Stomach (tissue), 8 donors: ENCODE measurements at regions not wholly inside any gene's neighbourhood (a gene's known extent, or its start where the extent isn't known, plus 50 kb on each side); places are given as distances from the start of the nearest gene placed in this dataset.
A peak's percentile ranks its signal among the peaks of the same experiment; 100 is the strongest.
"Not testable (repeated sequence)": the region's sequence is repeated elsewhere in the genome, so short reads cannot be mapped to it uniquely, and the experiment has no call there.

Experiments
- DNase-seq, 2 donors: peaks; one replicate each; pipeline versions ENCODE4 v3.0.0 to v3.0.0-alpha.2; 2013 to 2019
- H3K27ac ChIP-seq, 5 donors: fragments of 200-600 bp in 4 of 5; sonication (generic) in 4 of 5; one replicate each; pipeline ENCODE4 v1.5.1; 2013 to 2019; ENCODE audit warnings: mild to moderate bottlenecking in 1 of 5, moderate library complexity in 1 of 5
- H3K27me3 ChIP-seq, 3 donors: fragments of 200-600 bp; sonication (generic); one replicate each; pipeline ENCODE4 v1.5.1; 2017 to 2019; ENCODE audit warnings: mixed run types in 1 of 3
- H3K36me3 ChIP-seq, 4 donors: fragments of 200-600 bp; sonication (generic); 1 replicate in 3 of 4; 2 replicates in 1 of 4; pipeline ENCODE4 v1.5.1; 2016 to 2019
- H3K4me1 ChIP-seq, 4 donors: fragments of 200-600 bp; sonication (generic); one replicate each; pipeline ENCODE4 v1.5.1; 2016 to 2019
- H3K4me3 ChIP-seq, 4 donors: fragments of 200-600 bp; sonication (generic) in 3 of 4; one replicate each; pipeline ENCODE4 v1.5.1; 2016 to 2019; ENCODE audit warnings: mild to moderate bottlenecking in 1 of 4
- H3K9me3 ChIP-seq, 4 donors: fragments of 200-600 bp; sonication (generic); one replicate each; pipeline ENCODE4 v1.5.1; 2016 to 2019
- EP300 ChIP-seq: sonication (generic); formaldehyde crosslinking; IDR thresholded peaks from one replicate; pipeline ENCODE4 v1.6.1; 2017; ENCODE audit warnings: antibody characterized with exemption
- POLR2A ChIP-seq, 4 donors: fragments of 450-650 bp; IDR thresholded peaks; one replicate each; pipeline ENCODE4 v1.6.1; 2016; ENCODE audit warnings: antibody characterized with exemption in 4 of 4, control low read depth in 2 of 4, mild to moderate bottlenecking in 1 of 4, moderate library complexity in 1 of 4
- POLR2AphosphoS5 ChIP-seq, 3 donors: sonication (generic); formaldehyde crosslinking; IDR thresholded peaks; one replicate each; pipeline ENCODE4 v1.6.1; 2016; ENCODE audit warnings: antibody characterized with exemption in 3 of 3
- WGBS, 5 donors: extraction: QIAGEN DNeasy Blood & Tissue Kit in 3 of 5; methylation state at CpG; one replicate each; pipeline versions ENCODE4 v1.1.5 to v1.1.7; 2013 to 2018; 5-methylcytosine and 5-hydroxymethylcytosine counted together
- intact Hi-C: fragments of 100-400 bp; cut with DNase I; formaldehyde crosslinking; loops from one replicate; pipeline ENCODE4 v1.15.1; 2023; ENCODE audit warnings: low total_unique reads
- TF ChIP-seq, protein P1 (sequence below), 7 experiments: fragments of 450-650 bp in 4 of 7; fragments of 200-600 bp in 3 of 7; sonication (generic) in 3 of 7; IDR thresholded peaks; one replicate each; pipeline ENCODE4 v1.5.1; 2016 to 2019; ENCODE audit warnings: antibody characterized with exemption in 7 of 7, control low read depth in 2 of 7, mild to moderate bottlenecking in 1 of 7
- donor health status: healthy with polysubstance abuse.
- donor health status: Bipolar disorder and iron deficiency.
- donor health status: healthy.

DNA sequence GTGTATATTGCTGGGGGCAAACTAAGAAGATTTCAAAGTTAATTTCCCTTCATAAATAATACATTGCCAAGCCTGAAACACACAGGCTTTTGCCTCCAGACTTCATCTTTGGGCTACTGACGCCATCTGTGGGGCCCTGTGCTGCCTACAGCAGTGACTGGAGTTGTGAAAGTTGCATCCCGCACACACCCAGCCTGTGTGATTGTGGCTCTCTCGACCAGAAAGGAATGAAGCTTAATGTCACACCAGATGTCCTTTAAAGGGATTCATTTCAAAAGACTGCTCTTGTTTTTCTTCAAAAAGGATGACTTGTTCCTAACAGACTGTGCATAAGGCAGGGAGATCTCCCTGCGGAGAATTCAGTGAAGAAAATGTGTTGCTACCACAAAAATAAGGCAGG, 210.5 kb downstream of the FAM181B start:
- no peaks in the 10 kb centered on the region for H3K27me3 ChIP-seq
- H3K4me1 ChIP-seq = no peaks in the 10 kb centered on the region
- no peaks in the 10 kb centered on the region for H3K36me3 ChIP-seq
- H3K9me3 ChIP-seq = no peaks in the 10 kb centered on the region
- no peak overlapping the region for H3K27ac ChIP-seq
- TF ChIP-seq POLR2AphosphoS5 (IDR thresholded peaks at IDR 0.05) (no peak), POLR2A (IDR thresholded peaks at IDR 0.05) (no peak)
- no peak overlapping the region for H3K4me3 ChIP-seq
- DNase-seq = peak in 1 of 2 donors; percentile 29
- intact Hi-C loops = no loop called here
- 41 to 58% (median 48%) methylated on average over 4 of the region's 4 CpGs for whole genome bisulfite sequencing, 5 donors

- DNase-seq = peak in 1 of 2 donors; percentile 37
- WGBS, 5 donors = 49 to 64% (median 58%) methylated on average over 3 of the region's 3 CpGs
- Histone ChIP-seq H3K36me3 (no peaks in the 10 kb centered on the region), H3K27me3 (no peaks in the 10 kb centered on the region), H3K9me3 (no peaks in the 10 kb centered on the region), H3K4me1 (no peaks in the 10 kb centered on the region), H3K4me3 (no peak overlapping the region), H3K27ac (no peak overlapping the region)
- TF ChIP-seq POLR2AphosphoS5 (IDR thresholded peaks at IDR 0.05) = no peak
- intact Hi-C loops = no loop called here
These were observed 212.2 kb downstream of the FAM181B start for GRCh38 chr11:82521427-82521826.

GRCh38 chr11:82507288-82507687, 226.4 kb downstream of the FAM181B start:
- no peak for TF ChIP-seq POLR2AphosphoS5 (IDR thresholded peaks at IDR 0.05)
- TF ChIP-seq, protein P1, sequence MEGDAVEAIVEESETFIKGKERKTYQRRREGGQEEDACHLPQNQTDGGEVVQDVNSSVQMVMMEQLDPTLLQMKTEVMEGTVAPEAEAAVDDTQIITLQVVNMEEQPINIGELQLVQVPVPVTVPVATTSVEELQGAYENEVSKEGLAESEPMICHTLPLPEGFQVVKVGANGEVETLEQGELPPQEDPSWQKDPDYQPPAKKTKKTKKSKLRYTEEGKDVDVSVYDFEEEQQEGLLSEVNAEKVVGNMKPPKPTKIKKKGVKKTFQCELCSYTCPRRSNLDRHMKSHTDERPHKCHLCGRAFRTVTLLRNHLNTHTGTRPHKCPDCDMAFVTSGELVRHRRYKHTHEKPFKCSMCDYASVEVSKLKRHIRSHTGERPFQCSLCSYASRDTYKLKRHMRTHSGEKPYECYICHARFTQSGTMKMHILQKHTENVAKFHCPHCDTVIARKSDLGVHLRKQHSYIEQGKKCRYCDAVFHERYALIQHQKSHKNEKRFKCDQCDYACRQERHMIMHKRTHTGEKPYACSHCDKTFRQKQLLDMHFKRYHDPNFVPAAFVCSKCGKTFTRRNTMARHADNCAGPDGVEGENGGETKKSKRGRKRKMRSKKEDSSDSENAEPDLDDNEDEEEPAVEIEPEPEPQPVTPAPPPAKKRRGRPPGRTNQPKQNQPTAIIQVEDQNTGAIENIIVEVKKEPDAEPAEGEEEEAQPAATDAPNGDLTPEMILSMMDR (IDR thresholded peaks at IDR 0.05) = no peak
- TF ChIP-seq POLR2A (IDR thresholded peaks at IDR 0.05) = no peak
- no peak for TF ChIP-seq EP300
- H3K4me1 ChIP-seq = no peaks in the 10 kb centered on the region
- intact Hi-C loops = no loop called here
- H3K4me3 ChIP-seq = no peak overlapping the region
- WGBS, 5 donors = 45 to 56% (median 51%) methylated on average over 6 of the region's 6 CpGs
- no peaks in the 10 kb centered on the region for H3K36me3 ChIP-seq
- H3K27me3 ChIP-seq = no peaks in the 10 kb centered on the region
- no peak overlapping the region for H3K27ac ChIP-seq
- H3K9me3 ChIP-seq = no peaks in the 10 kb centered on the region
- no peak for DNase-seq

DNA sequence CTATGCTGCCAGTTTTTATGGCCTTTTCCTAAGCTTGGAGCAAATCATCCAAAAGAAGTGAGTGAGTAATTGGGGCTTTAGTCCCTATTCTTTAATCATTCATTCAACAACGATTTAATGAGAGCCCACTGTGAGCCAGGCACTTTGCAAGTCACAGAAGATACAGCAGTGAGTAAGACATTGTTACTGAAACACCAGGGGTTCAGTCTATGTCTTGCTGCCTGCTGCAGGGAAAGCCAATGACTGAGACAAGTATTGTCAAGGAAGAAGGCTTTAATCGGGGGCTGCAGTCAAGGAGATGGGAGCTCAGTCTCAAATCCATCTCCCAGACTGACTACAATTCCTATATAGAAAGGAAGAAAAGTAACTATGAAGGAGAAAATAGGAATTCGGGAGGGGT, 228.3 kb downstream of the FAM181B start:
- intact Hi-C loops = no loop called here
- Histone ChIP-seq H3K9me3 (no peaks in the 10 kb centered on the region), H3K27ac (no peak overlapping the region), H3K27me3 (no peaks in the 10 kb centered on the region), H3K4me1 (no peaks in the 10 kb centered on the region), H3K36me3 (no peaks in the 10 kb centered on the region), H3K4me3 (no peak overlapping the region)
- TF ChIP-seq POLR2A (IDR thresholded peaks at IDR 0.05) = no peak
- 36 to 46% (median 42%) methylated on average over 3 of the region's 3 CpGs for WGBS, 5 donors
- DNase-seq = no peak

- H3K4me3 ChIP-seq, H3K9me3 ChIP-seq, H3K36me3 ChIP-seq, H3K27me3 ChIP-seq, H3K4me1 ChIP-seq, intact Hi-C loops, DNase-seq, H3K27ac ChIP-seq: not testable (repeated sequence)
- WGBS, 5 donors = 88 to 100% (median 97%) methylated on average over 3 to 26 of the region's 26 CpGs
These were observed 232.5 kb downstream of the FAM181B start for GRCh38 chr11:82501174-82501573.

DNA sequence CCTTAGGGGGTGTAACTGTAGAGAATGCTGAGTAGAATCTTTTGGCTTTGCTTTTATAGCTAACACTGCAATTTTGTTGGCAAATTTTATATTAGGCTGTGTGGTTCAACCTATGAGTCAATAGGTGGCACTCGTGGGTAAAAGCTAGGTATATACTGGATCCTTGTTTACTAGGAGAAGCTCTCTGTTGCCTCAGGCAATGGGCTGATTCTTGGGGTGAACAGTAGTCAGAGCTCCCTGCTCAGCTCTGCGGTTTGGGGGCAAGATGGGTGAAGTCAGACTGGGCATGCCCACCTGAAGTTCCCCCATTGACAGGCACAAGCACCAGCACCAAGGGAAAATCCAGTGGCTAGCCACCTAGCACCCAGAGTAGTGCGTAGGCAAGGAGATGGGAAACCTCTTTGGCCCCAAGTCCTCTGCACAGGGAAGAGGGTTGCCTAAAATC, 238.7 kb downstream of the FAM181B start:
- H3K36me3 ChIP-seq = no peaks in the 10 kb centered on the region
- peak in 1 of 2 donors; percentile 12 for DNase-seq
- intact Hi-C loops = no loop called here
- no peaks in the 10 kb centered on the region for H3K27me3 ChIP-seq
- 43 to 53% (median 52%) methylated on average over 3 of the region's 3 CpGs for WGBS, 5 donors
- no peak overlapping the region for H3K27ac ChIP-seq
- TF ChIP-seq EP300 (no peak), POLR2AphosphoS5 (IDR thresholded peaks at IDR 0.05) (no peak), POLR2A (IDR thresholded peaks at IDR 0.05) (no peak)
- TF ChIP-seq, protein P1 (IDR thresholded peaks at IDR 0.05) = no peak
- peaks cover 0 to 28% (median 0%) of the 10 kb centered on the region in 4 donors for H3K9me3 ChIP-seq
- H3K4me1 ChIP-seq = no peaks in the 10 kb centered on the region
- H3K4me3 ChIP-seq = no peak overlapping the region
